ENCODE measurements at regions not wholly inside any gene's neighbourhood (a gene's known extent, or its start where the extent isn't known, plus 50 kb on each side); places are given as distances from the start of the nearest gene placed in this dataset.

DNA sequence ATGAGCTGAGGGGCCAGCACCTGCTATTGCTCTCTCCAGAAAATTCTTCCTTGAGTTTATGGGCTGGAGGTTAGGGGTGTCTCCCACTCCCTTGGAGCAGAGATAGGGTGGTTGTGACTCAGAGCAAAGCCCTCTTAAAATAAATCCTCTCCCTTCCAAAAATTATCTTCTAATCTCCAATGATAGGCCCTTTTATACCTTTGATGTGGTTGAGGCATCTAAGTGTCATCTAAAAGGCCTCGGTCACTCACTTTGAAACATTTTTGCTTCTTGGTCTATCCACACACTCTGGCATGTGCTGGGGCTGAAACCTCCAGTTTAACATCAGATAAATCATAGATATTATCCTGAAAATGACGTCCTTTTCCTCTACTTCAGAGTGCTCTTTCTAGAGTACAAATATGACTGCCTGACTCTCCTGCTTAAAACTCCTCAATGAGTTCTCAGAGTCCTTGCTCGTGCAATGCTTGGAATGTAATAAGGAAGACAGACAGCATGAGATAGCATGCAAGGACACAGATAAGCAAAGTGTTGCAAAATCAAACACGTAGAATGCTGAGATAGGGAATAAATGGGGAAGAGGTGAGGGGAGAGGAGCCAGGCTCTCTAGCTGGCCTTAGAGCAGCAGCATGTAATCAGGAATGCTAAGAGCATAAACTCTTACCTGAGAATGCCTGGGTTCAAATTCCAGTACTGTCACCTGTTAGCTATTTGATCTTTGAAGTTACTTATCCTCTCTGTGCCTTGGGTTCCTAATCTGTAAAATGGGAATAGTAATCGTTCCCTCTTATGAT, 374.1 kb upstream of the CITED2 start (continued):
- TF ChIP-seq, protein P1, sequence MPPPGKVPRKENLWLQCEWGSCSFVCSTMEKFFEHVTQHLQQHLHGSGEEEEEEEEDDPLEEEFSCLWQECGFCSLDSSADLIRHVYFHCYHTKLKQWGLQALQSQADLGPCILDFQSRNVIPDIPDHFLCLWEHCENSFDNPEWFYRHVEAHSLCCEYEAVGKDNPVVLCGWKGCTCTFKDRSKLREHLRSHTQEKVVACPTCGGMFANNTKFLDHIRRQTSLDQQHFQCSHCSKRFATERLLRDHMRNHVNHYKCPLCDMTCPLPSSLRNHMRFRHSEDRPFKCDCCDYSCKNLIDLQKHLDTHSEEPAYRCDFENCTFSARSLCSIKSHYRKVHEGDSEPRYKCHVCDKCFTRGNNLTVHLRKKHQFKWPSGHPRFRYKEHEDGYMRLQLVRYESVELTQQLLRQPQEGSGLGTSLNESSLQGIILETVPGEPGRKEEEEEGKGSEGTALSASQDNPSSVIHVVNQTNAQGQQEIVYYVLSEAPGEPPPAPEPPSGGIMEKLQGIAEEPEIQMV (tag; conservative IDR thresholded peaks at IDR 0.05; ENCODE audit: low read depth), result no peak
- TF ChIP-seq, protein P2, sequence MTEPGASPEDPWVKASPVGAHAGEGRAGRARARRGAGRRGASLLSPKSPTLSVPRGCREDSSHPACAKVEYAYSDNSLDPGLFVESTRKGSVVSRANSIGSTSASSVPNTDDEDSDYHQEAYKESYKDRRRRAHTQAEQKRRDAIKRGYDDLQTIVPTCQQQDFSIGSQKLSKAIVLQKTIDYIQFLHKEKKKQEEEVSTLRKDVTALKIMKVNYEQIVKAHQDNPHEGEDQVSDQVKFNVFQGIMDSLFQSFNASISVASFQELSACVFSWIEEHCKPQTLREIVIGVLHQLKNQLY (CRISPR knock-in tag; conservative IDR thresholded peaks at IDR 0.05), result no peak
- TF ChIP-seq MTA1 (IDR thresholded peaks at IDR 0.05; ENCODE audit: borderline replicate concordance) (peak; percentile 45; the same call in 1 of the 2 replicates), ZEB2 (IDR thresholded peaks at IDR 0.05) (0 out of 2 replicates have a peak, but pooled peaks have one; percentile 49), SRSF3 (IDR thresholded peaks at IDR 0.05; ENCODE audit: insufficient read depth, low read length) (no peak), ERF (CRISPR knock-in tag; IDR thresholded peaks at IDR 0.05) (no peak), ZNF121 (CRISPR knock-in tag; conservative IDR thresholded peaks at IDR 0.05) (no peak), PTRF (tag; IDR thresholded peaks at IDR 0.05) (no peak), ZNF174 (CRISPR knock-in tag; IDR thresholded peaks at IDR 0.05) (no peak), ETV5 (CRISPR knock-in tag; IDR thresholded peaks at IDR 0.05; ENCODE audit: low read depth) (no peak), TAL1 (IDR thresholded peaks at IDR 0.05) (peak; percentile 82), MEF2D (tag; conservative IDR thresholded peaks at IDR 0.05; ENCODE audit: low read depth) (no peak), TCF7 (IDR thresholded peaks at IDR 0.05; ENCODE audit: borderline replicate concordance) (0 out of 2 replicates have a peak, but pooled peaks have one; percentile 19)
- TF ChIP-seq, protein P3, sequence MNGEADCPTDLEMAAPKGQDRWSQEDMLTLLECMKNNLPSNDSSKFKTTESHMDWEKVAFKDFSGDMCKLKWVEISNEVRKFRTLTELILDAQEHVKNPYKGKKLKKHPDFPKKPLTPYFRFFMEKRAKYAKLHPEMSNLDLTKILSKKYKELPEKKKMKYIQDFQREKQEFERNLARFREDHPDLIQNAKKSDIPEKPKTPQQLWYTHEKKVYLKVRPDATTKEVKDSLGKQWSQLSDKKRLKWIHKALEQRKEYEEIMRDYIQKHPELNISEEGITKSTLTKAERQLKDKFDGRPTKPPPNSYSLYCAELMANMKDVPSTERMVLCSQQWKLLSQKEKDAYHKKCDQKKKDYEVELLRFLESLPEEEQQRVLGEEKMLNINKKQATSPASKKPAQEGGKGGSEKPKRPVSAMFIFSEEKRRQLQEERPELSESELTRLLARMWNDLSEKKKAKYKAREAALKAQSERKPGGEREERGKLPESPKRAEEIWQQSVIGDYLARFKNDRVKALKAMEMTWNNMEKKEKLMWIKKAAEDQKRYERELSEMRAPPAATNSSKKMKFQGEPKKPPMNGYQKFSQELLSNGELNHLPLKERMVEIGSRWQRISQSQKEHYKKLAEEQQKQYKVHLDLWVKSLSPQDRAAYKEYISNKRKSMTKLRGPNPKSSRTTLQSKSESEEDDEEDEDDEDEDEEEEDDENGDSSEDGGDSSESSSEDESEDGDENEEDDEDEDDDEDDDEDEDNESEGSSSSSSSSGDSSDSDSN (IDR thresholded peaks at IDR 0.05; ENCODE audit: borderline replicate concordance in 1 of 2, low read depth in 2 of 2, low read length in 2 of 2), result no peak
- TF ChIP-seq, protein P4, sequence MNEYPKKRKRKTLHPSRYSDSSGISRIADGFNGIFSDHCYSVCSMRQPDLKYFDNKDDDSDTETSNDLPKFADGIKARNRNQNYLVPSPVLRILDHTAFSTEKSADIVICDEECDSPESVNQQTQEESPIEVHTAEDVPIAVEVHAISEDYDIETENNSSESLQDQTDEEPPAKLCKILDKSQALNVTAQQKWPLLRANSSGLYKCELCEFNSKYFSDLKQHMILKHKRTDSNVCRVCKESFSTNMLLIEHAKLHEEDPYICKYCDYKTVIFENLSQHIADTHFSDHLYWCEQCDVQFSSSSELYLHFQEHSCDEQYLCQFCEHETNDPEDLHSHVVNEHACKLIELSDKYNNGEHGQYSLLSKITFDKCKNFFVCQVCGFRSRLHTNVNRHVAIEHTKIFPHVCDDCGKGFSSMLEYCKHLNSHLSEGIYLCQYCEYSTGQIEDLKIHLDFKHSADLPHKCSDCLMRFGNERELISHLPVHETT (CRISPR knock-in tag; conservative IDR thresholded peaks at IDR 0.05 in 1 of 2, IDR thresholded peaks at IDR 0.05 in 1 of 2), result 0 out of 4 replicates have a peak, but pooled peaks of 1 of the 2 experiments have one; percentile 28
- TF ChIP-seq, protein P5, sequence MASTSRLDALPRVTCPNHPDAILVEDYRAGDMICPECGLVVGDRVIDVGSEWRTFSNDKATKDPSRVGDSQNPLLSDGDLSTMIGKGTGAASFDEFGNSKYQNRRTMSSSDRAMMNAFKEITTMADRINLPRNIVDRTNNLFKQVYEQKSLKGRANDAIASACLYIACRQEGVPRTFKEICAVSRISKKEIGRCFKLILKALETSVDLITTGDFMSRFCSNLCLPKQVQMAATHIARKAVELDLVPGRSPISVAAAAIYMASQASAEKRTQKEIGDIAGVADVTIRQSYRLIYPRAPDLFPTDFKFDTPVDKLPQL (IDR thresholded peaks at IDR 0.05; ENCODE audit: extremely low read depth, insufficient read length), result no peak
- TF ChIP-seq, protein P6, sequence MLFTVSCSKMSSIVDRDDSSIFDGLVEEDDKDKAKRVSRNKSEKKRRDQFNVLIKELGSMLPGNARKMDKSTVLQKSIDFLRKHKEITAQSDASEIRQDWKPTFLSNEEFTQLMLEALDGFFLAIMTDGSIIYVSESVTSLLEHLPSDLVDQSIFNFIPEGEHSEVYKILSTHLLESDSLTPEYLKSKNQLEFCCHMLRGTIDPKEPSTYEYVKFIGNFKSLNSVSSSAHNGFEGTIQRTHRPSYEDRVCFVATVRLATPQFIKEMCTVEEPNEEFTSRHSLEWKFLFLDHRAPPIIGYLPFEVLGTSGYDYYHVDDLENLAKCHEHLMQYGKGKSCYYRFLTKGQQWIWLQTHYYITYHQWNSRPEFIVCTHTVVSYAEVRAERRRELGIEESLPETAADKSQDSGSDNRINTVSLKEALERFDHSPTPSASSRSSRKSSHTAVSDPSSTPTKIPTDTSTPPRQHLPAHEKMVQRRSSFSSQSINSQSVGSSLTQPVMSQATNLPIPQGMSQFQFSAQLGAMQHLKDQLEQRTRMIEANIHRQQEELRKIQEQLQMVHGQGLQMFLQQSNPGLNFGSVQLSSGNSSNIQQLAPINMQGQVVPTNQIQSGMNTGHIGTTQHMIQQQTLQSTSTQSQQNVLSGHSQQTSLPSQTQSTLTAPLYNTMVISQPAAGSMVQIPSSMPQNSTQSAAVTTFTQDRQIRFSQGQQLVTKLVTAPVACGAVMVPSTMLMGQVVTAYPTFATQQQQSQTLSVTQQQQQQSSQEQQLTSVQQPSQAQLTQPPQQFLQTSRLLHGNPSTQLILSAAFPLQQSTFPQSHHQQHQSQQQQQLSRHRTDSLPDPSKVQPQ (CRISPR knock-in tag; IDR thresholded peaks at IDR 0.05; ENCODE audit: borderline replicate concordance), result no peak

All from K562 (cell line).